ENCODE measurements at regions not wholly inside any gene's neighbourhood (a gene's known extent, or its start where the extent isn't known, plus 50 kb on each side); places are given as distances from the start of the nearest gene placed in this dataset.

GRCh38 chr11:82676483-82677094, 57.1 kb downstream of the FAM181B start:
- Histone ChIP-seq H3K27me3 (replicated peaks in 1 of 4; ENCODE audit: control insufficient read depth in 3 of 4, extremely low read depth in 1 of 4, insufficient read depth in 3 of 4, low read length in 3 of 4) (no peaks in the 10 kb centered on the region), H2AFZ (ENCODE audit: low read length) (no peak overlapping the region), H3K56ac (replicated peaks; ENCODE audit: insufficient read length, low read depth, low read length) (no peak overlapping the region), H3K79me2 (ENCODE audit: control insufficient read depth in 1 of 2, insufficient read depth in 2 of 2, low read length in 2 of 2) (no peaks in the 10 kb centered on the region), H3K79me1 (ENCODE audit: low read depth, low read length) (no peaks in the 10 kb centered on the region), H3K18ac (ENCODE audit: extremely low read depth, low read length) (no peak overlapping the region), H4K5ac (ENCODE audit: insufficient read length, low read depth, low read length) (no peak overlapping the region), H3K9ac (replicated peaks in 1 of 4; ENCODE audit: extremely low read depth in 1 of 4, low read depth in 3 of 4, low read length in 3 of 4) (no peak overlapping the region), H2BK12ac (ENCODE audit: low read depth, low read length) (no peak overlapping the region), H3K36me3 (ENCODE audit: control insufficient read depth in 2 of 4, insufficient read depth in 4 of 4, low read length in 3 of 4) (no peaks in the 10 kb centered on the region), H3K4me1 (replicated peaks in 1 of 4; ENCODE audit: control insufficient read depth in 3 of 4, insufficient read depth in 4 of 4, low read length in 3 of 4) (no peaks in the 10 kb centered on the region), H4K91ac (replicated peaks; ENCODE audit: insufficient read length, low read length) (no peak overlapping the region), H2BK5ac (ENCODE audit: low read depth, low read length) (no peak overlapping the region), H3K9me3 (ENCODE audit: insufficient read depth in 2 of 2, low read depth in 1 of 2, low read length in 1 of 2) (no peaks in the 10 kb centered on the region), H3K4me3 (ENCODE audit: extremely low read depth in 1 of 4, insufficient read depth in 2 of 4, low read depth in 3 of 4, low read length in 4 of 4) (no peak overlapping the region), H3K23ac (ENCODE audit: insufficient read length) (no peak overlapping the region), H3K4me2 (ENCODE audit: insufficient read depth in 1 of 2, low read depth in 2 of 2, low read length in 2 of 2) (no peak overlapping the region), H2AK5ac (ENCODE audit: low read depth, low read length) (no peak overlapping the region), H2BK120ac (replicated peaks; ENCODE audit: low read depth, low read length) (no peak overlapping the region), H4K20me1 (replicated peaks in 1 of 2; ENCODE audit: control insufficient read depth in 1 of 2, insufficient read depth in 2 of 2, low read length in 2 of 2) (no peaks in the 10 kb centered on the region), H3K4ac (replicated peaks; ENCODE audit: insufficient read length, low read depth, low read length) (no peak overlapping the region), H3K14ac (ENCODE audit: insufficient read length) (no peak overlapping the region), H3K27ac (ENCODE audit: low read depth, low read length) (no peak overlapping the region), H2BK15ac (ENCODE audit: low read length) (no peak overlapping the region), H3K23me2 (ENCODE audit: low read depth, low read length) (no peaks in the 10 kb centered on the region), H2BK20ac (ENCODE audit: low read length) (no peak overlapping the region), H4K8ac (ENCODE audit: extremely low read depth, insufficient read depth, low read length) (no peak overlapping the region)
- 73% methylated on average over 3 of the region's 3 CpGs; no CpG with 5 or more reads in 1 of the 2 experiments for WGBS, 2 experiments (ENCODE audit: extremely low coverage in 1 of 2, insufficient coverage in 1 of 2, insufficient read length in 1 of 2, insufficient replicate concordance in 2 of 2, low coverage in 1 of 2, low lambda C conversion rate in 2 of 2, missing lambda C conversion rate in 1 of 2)
- DNase-seq (ENCODE audit: low read depth in 1 of 2, low spot score in 2 of 2), result no peak
- ChIA-PET CTCF (ENCODE audit: partially characterized antibody) (interaction anchor here (0.7 to 6.1 kb wide), 10 partner anchors 10 to 968 kb away, joined by 3 to 98 read pairs (median 4); no protein-coding TSS in a partner anchor), POLR2A (ENCODE audit: partially characterized antibody) (no interaction called here)
- FAIRE-seq, result no peak
- TF ChIP-seq CTCF (IDR thresholded peaks at IDR 0.05; ENCODE audit: control extremely low read depth in 1 of 3, insufficient read depth in 1 of 3, low read depth in 1 of 3, low read length in 3 of 3) (peak in 1 of 3 experiments; percentile 42; a peak in 1 of 4 replicates), SIX5 (IDR thresholded peaks at IDR 0.05; ENCODE audit: low read depth, low read length) (no peak)

Data from H1 (cell line).